ENCODE measurements at regions not wholly inside any gene's neighbourhood (a gene's known extent, or its start where the extent isn't known, plus 50 kb on each side); places are given as distances from the start of the nearest gene placed in this dataset.

- TF ChIP-seq, protein P1, sequence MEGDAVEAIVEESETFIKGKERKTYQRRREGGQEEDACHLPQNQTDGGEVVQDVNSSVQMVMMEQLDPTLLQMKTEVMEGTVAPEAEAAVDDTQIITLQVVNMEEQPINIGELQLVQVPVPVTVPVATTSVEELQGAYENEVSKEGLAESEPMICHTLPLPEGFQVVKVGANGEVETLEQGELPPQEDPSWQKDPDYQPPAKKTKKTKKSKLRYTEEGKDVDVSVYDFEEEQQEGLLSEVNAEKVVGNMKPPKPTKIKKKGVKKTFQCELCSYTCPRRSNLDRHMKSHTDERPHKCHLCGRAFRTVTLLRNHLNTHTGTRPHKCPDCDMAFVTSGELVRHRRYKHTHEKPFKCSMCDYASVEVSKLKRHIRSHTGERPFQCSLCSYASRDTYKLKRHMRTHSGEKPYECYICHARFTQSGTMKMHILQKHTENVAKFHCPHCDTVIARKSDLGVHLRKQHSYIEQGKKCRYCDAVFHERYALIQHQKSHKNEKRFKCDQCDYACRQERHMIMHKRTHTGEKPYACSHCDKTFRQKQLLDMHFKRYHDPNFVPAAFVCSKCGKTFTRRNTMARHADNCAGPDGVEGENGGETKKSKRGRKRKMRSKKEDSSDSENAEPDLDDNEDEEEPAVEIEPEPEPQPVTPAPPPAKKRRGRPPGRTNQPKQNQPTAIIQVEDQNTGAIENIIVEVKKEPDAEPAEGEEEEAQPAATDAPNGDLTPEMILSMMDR (IDR thresholded peaks at IDR 0.05; ENCODE audit: low read depth, low read length): no peak
- no peak for TF ChIP-seq EZH2phosphoT487 (IDR thresholded peaks at IDR 0.05; ENCODE audit: low read depth)
Measured at GRCh38 chr15:61749169-61749568, 311.1 kb downstream of the VPS13C start.

Data from OCI-LY3 (cell line).